Dermis blood vessel endothelial cell (primary cell): ENCODE measurements at regions not wholly inside any gene's neighbourhood (a gene's known extent, or its start where the extent isn't known, plus 50 kb on each side); places are given as distances from the start of the nearest gene placed in this dataset.

Experiments used
- DNase-seq: peaks from one replicate; pipeline ENCODE4 v3.0.0; 2010

GRCh38 chr13:60286707-60287106 lies 110.3 kb upstream of the TDRD3 start:
- DNase-seq = no peak

- no peak for DNase-seq
Observed at GRCh38 chr13:60288569-60288968, 108.5 kb upstream of the TDRD3 start.

- DNase-seq = no peak
Observed at GRCh38 chr13:60303166-60303565, 93.9 kb upstream of the TDRD3 start.

- no peak for DNase-seq
Observed at GRCh38 chr13:60311527-60311926, 85.5 kb upstream of the TDRD3 start.

GRCh38 chr13:60312851-60313505 lies 84.0 kb upstream of the TDRD3 start:
- DNase-seq = no peak

- peak; percentile 7 for DNase-seq
Observed at GRCh38 chr13:60318186-60318585, 78.8 kb upstream of the TDRD3 start.

- no peak for DNase-seq
Observed at GRCh38 chr13:60324131-60324530, 72.9 kb upstream of the TDRD3 start.

GRCh38 chr13:60326273-60326672 lies 70.7 kb upstream of the TDRD3 start:
- DNase-seq = no peak

- DNase-seq = peak; percentile 3
Observed at GRCh38 chr13:60327511-60327910, 69.5 kb upstream of the TDRD3 start.

GRCh38 chr13:60328073-60328472 lies 68.9 kb upstream of the TDRD3 start:
- no peak for DNase-seq

- DNase-seq = peak; percentile 17
Observed at GRCh38 chr13:60329221-60329923, 67.6 kb upstream of the TDRD3 start.

GRCh38 chr13:60331249-60332012 lies 65.6 kb upstream of the TDRD3 start:
- DNase-seq = no peak

- no peak for DNase-seq
Observed at GRCh38 chr13:60332682-60333081, 64.3 kb upstream of the TDRD3 start.

GRCh38 chr13:60334310-60334709 lies 62.7 kb upstream of the TDRD3 start:
- DNase-seq = no peak

GRCh38 chr13:60335531-60335930 lies 61.5 kb upstream of the TDRD3 start:
- peak; percentile 30 for DNase-seq

- DNase-seq = no peak
Observed at GRCh38 chr13:60338754-60339153, 58.3 kb upstream of the TDRD3 start.

GRCh38 chr13:60343978-60344377 lies 53.0 kb upstream of the TDRD3 start:
- DNase-seq = no peak

- DNase-seq = no peak
Observed at GRCh38 chr13:60347174-60347573, 49.8 kb upstream of the TDRD3 start.
